ENCODE measurements at regions not wholly inside any gene's neighbourhood (a gene's known extent, or its start where the extent isn't known, plus 50 kb on each side); places are given as distances from the start of the nearest gene placed in this dataset.

- H3K79me2 ChIP-seq (ENCODE audit: insufficient read depth, low read length), result no peaks in the 10 kb centered on the region
- H4K20me1 ChIP-seq (ENCODE audit: insufficient read depth, low read length), result no peaks in the 10 kb centered on the region
- H2AFZ ChIP-seq (ENCODE audit: low read length), result no peak overlapping the region
- no peak overlapping the region for H3K4me3 ChIP-seq (ENCODE audit: insufficient read depth, low read length)
- no peak for TF ChIP-seq CTCF (IDR thresholded peaks at IDR 0.05; ENCODE audit: extremely low read depth, low read depth, low read length)
- H3K9me3 ChIP-seq (ENCODE audit: low read depth, low read length), result no peaks in the 10 kb centered on the region
- H3K36me3 ChIP-seq (ENCODE audit: insufficient read depth, low read length), result no peaks in the 10 kb centered on the region
- no peak overlapping the region for H3K4me2 ChIP-seq (ENCODE audit: insufficient read depth, low read length)
- H3K27me3 ChIP-seq (ENCODE audit: insufficient read depth, low read length), result no peaks in the 10 kb centered on the region
- no peaks in the 10 kb centered on the region for H3K4me1 ChIP-seq (ENCODE audit: insufficient read depth, low read length)
- no peak for DNase-seq (ENCODE audit: insufficient read length, low spot score, missing footprints)
- no peak overlapping the region for H3K27ac ChIP-seq (ENCODE audit: low read depth, low read length)
Observed at GRCh38 chr2:128665113-128665512, 346.4 kb upstream of the HS6ST1 start.

- Histone ChIP-seq H3K4me2 (ENCODE audit: insufficient read depth, low read length) (no peak overlapping the region), H2AFZ (ENCODE audit: low read length) (no peak overlapping the region), H3K27me3 (ENCODE audit: insufficient read depth, low read length) (no peaks in the 10 kb centered on the region), H4K20me1 (ENCODE audit: insufficient read depth, low read length) (no peaks in the 10 kb centered on the region), H3K4me1 (ENCODE audit: insufficient read depth, low read length) (no peaks in the 10 kb centered on the region), H3K79me2 (ENCODE audit: insufficient read depth, low read length) (no peaks in the 10 kb centered on the region), H3K9me3 (ENCODE audit: low read depth, low read length) (no peaks in the 10 kb centered on the region), H3K4me3 (ENCODE audit: insufficient read depth, low read length) (no peak overlapping the region), H3K27ac (ENCODE audit: low read depth, low read length) (no peak overlapping the region), H3K36me3 (ENCODE audit: insufficient read depth, low read length) (no peaks in the 10 kb centered on the region)
- no peak for DNase-seq (ENCODE audit: insufficient read length, low spot score, missing footprints)
- no peak for TF ChIP-seq CTCF (IDR thresholded peaks at IDR 0.05; ENCODE audit: extremely low read depth, low read depth, low read length)
Observed at GRCh38 chr2:128666596-128666995, 347.9 kb upstream of the HS6ST1 start.

GRCh38 chr2:128667391-128667790 is 348.7 kb upstream of the HS6ST1 start:
- Histone ChIP-seq H3K9me3 (ENCODE audit: low read depth, low read length) (no peaks in the 10 kb centered on the region), H3K4me2 (ENCODE audit: insufficient read depth, low read length) (no peak overlapping the region), H3K36me3 (ENCODE audit: insufficient read depth, low read length) (no peaks in the 10 kb centered on the region), H2AFZ (ENCODE audit: low read length) (no peak overlapping the region), H3K4me1 (ENCODE audit: insufficient read depth, low read length) (no peaks in the 10 kb centered on the region), H3K79me2 (ENCODE audit: insufficient read depth, low read length) (no peaks in the 10 kb centered on the region), H3K27me3 (ENCODE audit: insufficient read depth, low read length) (no peaks in the 10 kb centered on the region), H3K4me3 (ENCODE audit: insufficient read depth, low read length) (no peak overlapping the region), H4K20me1 (ENCODE audit: insufficient read depth, low read length) (no peaks in the 10 kb centered on the region), H3K27ac (ENCODE audit: low read depth, low read length) (no peak overlapping the region)
- no peak for TF ChIP-seq CTCF (IDR thresholded peaks at IDR 0.05; ENCODE audit: extremely low read depth, low read depth, low read length)
- no peak for DNase-seq (ENCODE audit: insufficient read length, low spot score, missing footprints)

GRCh38 chr2:128668946-128669345 is 350.3 kb upstream of the HS6ST1 start:
- no peak for TF ChIP-seq CTCF (IDR thresholded peaks at IDR 0.05; ENCODE audit: extremely low read depth, low read depth, low read length)
- H3K9me3 ChIP-seq (ENCODE audit: low read depth, low read length), result no peaks in the 10 kb centered on the region
- no peaks in the 10 kb centered on the region for H4K20me1 ChIP-seq (ENCODE audit: insufficient read depth, low read length)
- H3K4me3 ChIP-seq (ENCODE audit: insufficient read depth, low read length), result no peak overlapping the region
- H3K36me3 ChIP-seq (ENCODE audit: insufficient read depth, low read length), result no peaks in the 10 kb centered on the region
- no peaks in the 10 kb centered on the region for H3K79me2 ChIP-seq (ENCODE audit: insufficient read depth, low read length)
- no peak overlapping the region for H3K27ac ChIP-seq (ENCODE audit: low read depth, low read length)
- no peak for DNase-seq (ENCODE audit: insufficient read length, low spot score, missing footprints)
- no peak overlapping the region for H2AFZ ChIP-seq (ENCODE audit: low read length)
- no peak overlapping the region for H3K4me2 ChIP-seq (ENCODE audit: insufficient read depth, low read length)
- no peaks in the 10 kb centered on the region for H3K27me3 ChIP-seq (ENCODE audit: insufficient read depth, low read length)
- H3K4me1 ChIP-seq (ENCODE audit: insufficient read depth, low read length), result no peaks in the 10 kb centered on the region
